DND-41 (cell line): ENCODE measurements at regions not wholly inside any gene's neighbourhood (a gene's known extent, or its start where the extent isn't known, plus 50 kb on each side); places are given as distances from the start of the nearest gene placed in this dataset.

Experiments used
- ATAC-seq: fragments of 200-7000 bp; cut with Tn5 transposase; 3 replicates; pipeline ENCODE4 v1.9.1; 2021; ENCODE audit warnings: low read depth; ENCODE audit not compliant: insufficient read depth
- DNase-seq: peaks from one replicate; pipeline ENCODE4 v3.0.0-alpha.2; 2020
- H2AFZ ChIP-seq: 2 replicates; pipeline ENCODE4 v1.6.0; 2012; ENCODE audit warnings: low read depth, low read length
- H3K27ac ChIP-seq: 2 replicates; pipeline ENCODE4 v1.5.1; 2012; ENCODE audit warnings: low read length, inconsistent platforms
- H3K27me3 ChIP-seq: fragments of 200-600 bp; sonication (generic); 2 replicates; pipeline ENCODE4 v1.6.0; 2012; ENCODE audit warnings: low read length, mild to moderate bottlenecking, inconsistent platforms; ENCODE audit not compliant: insufficient read depth, poor library complexity
- H3K36me3 ChIP-seq: 2 replicates; pipeline ENCODE4 v1.5.1; 2012; ENCODE audit warnings: low read length, inconsistent platforms; ENCODE audit not compliant: insufficient read depth
- H3K4me1 ChIP-seq: 2 replicates; pipeline ENCODE4 v1.5.1; 2012; ENCODE audit warnings: mild to moderate bottlenecking, low read length; ENCODE audit not compliant: insufficient read depth
- H3K4me2 ChIP-seq: 2 replicates; pipeline ENCODE4 v1.6.0; 2012; ENCODE audit warnings: mild to moderate bottlenecking, moderate library complexity, low read length, inconsistent platforms; ENCODE audit not compliant: insufficient read depth
- H3K4me3 ChIP-seq, 2 experiments: fragments of 200-600 bp in 1 of 2; shearing (Covaris generic) in 1 of 2; 2 replicates each; pipeline ENCODE4 v1.5.1; 2012 to 2016; ENCODE audit warnings: inconsistent platforms in 2 of 2, low read length in 2 of 2, mild to moderate bottlenecking in 2 of 2, low read depth in 1 of 2, moderate library complexity in 1 of 2
- H3K79me2 ChIP-seq: 2 replicates; pipeline ENCODE4 v1.6.0; 2012; ENCODE audit warnings: low read length, inconsistent platforms; ENCODE audit not compliant: insufficient read depth
- H3K9ac ChIP-seq: 2 replicates; pipeline ENCODE4 v1.6.0; 2012; ENCODE audit warnings: low read depth, mild to moderate bottlenecking, inconsistent platforms, low read length, moderate library complexity
- H3K9me3 ChIP-seq: 2 replicates; pipeline ENCODE4 v1.5.1; 2012; ENCODE audit warnings: low read length, moderate library complexity, mild to moderate bottlenecking, inconsistent platforms; ENCODE audit not compliant: insufficient read depth, severe bottlenecking
- H4K20me1 ChIP-seq: 2 replicates; pipeline ENCODE4 v1.6.0; 2012; ENCODE audit warnings: low read length; ENCODE audit not compliant: insufficient read depth
- CTCF ChIP-seq: IDR thresholded peaks from 2 replicates; pipeline ENCODE4 v1.5.1; 2012; ENCODE audit warnings: borderline replicate concordance, low read length, moderate library complexity, mild to moderate bottlenecking; ENCODE audit not compliant: poor library complexity, severe bottlenecking; ENCODE audit errors: extremely low read depth
- EZH2 ChIP-seq: IDR thresholded peaks from 3 replicates; pipeline ENCODE4 v1.6.1; 2012; ENCODE audit warnings: borderline replicate concordance, low read depth, mild to moderate bottlenecking, moderate library complexity, low read length, inconsistent platforms; ENCODE audit not compliant: severe bottlenecking

GRCh38 chrX:15157624-15158023 is 112.3 kb downstream of the ASB9 start:
- Histone ChIP-seq H4K20me1 (no peaks in the 10 kb centered on the region), H3K4me3 (peak overlapping the region in 1 of 2 experiments; percentile 51; a peak in 2 of 4 replicates), H3K9me3 (no peaks in the 10 kb centered on the region), H3K27me3 (no peaks in the 10 kb centered on the region), H3K9ac (no peak overlapping the region), H3K4me2 (peak overlapping the region; percentile 62; the same call in 1 of the 2 replicates), H3K36me3 (no peaks in the 10 kb centered on the region), H3K79me2 (no peaks in the 10 kb centered on the region), H3K27ac (0 out of 2 replicates have a peak overlapping the region, but pooled peaks have one; percentile 60), H2AFZ (peak overlapping the region; percentile 70), H3K4me1 (peaks cover 19% of the 10 kb centered on the region)
- DNase-seq = no peak
- no peak for TF ChIP-seq EZH2
- no peak for TF ChIP-seq CTCF
- ATAC-seq = no peak

GRCh38 chrX:15151267-15152186 is 118.4 kb downstream of the ASB9 start:
- no peaks in the 10 kb centered on the region for H3K9me3 ChIP-seq
- ATAC-seq = no peak
- H3K4me2 ChIP-seq = no peak overlapping the region
- H4K20me1 ChIP-seq = no peaks in the 10 kb centered on the region
- H3K4me1 ChIP-seq = no peaks in the 10 kb centered on the region
- no peak overlapping the region for H3K4me3 ChIP-seq
- no peak for TF ChIP-seq CTCF
- no peak for TF ChIP-seq EZH2
- H3K27ac ChIP-seq = no peak overlapping the region
- no peaks in the 10 kb centered on the region for H3K27me3 ChIP-seq
- no peak overlapping the region for H3K9ac ChIP-seq
- H3K36me3 ChIP-seq = no peaks in the 10 kb centered on the region
- H3K79me2 ChIP-seq = no peaks in the 10 kb centered on the region
- no peak for DNase-seq
- no peak overlapping the region for H2AFZ ChIP-seq

- no peak for ATAC-seq
- Histone ChIP-seq H3K4me1 (no peaks in the 10 kb centered on the region), H4K20me1 (no peaks in the 10 kb centered on the region), H3K9me3 (no peaks in the 10 kb centered on the region), H3K36me3 (no peaks in the 10 kb centered on the region), H3K79me2 (no peaks in the 10 kb centered on the region), H3K4me3 (no peak overlapping the region), H3K27me3 (no peaks in the 10 kb centered on the region), H3K27ac (no peak overlapping the region), H3K4me2 (no peak overlapping the region), H3K9ac (no peak overlapping the region), H2AFZ (no peak overlapping the region)
- no peak for DNase-seq
- TF ChIP-seq CTCF = no peak
- no peak for TF ChIP-seq EZH2
Measured at GRCh38 chrX:15150586-15150985, 119.3 kb downstream of the ASB9 start.
